GM12891 (cell line): ENCODE measurements at regions not wholly inside any gene's neighbourhood (a gene's known extent, or its start where the extent isn't known, plus 50 kb on each side); places are given as distances from the start of the nearest gene placed in this dataset.
"Not testable (repeated sequence)": the region's sequence is repeated elsewhere in the genome, so short reads cannot be mapped to it uniquely, and the experiment has no call there.

ENCODE experiments used
- DNase-seq: peaks from one replicate; pipeline ENCODE4 v3.0.0; 2011; ENCODE audit warnings: low spot score; ENCODE audit not compliant: insufficient read length
- FAIRE-seq: peaks from 2 replicates; lab custom pipeline; 2011; peaks lifted over from hg19 to GRCh38; lab: Jason Lieb, UNC
- PAX5 ChIP-seq: IDR thresholded peaks from 2 replicates; pipeline ENCODE4 v1.6.1; 2011; ENCODE audit warnings: low read length, moderate library complexity, mild to moderate bottlenecking; ENCODE audit not compliant: insufficient read depth, severe bottlenecking
- POLR2A ChIP-seq: IDR thresholded peaks from 2 replicates; pipeline ENCODE4 v1.6.1; 2011; ENCODE audit warnings: low read depth, low read length, control low read depth
- POLR2AphosphoS5 ChIP-seq: IDR thresholded peaks from 2 replicates; pipeline ENCODE4 v1.6.1; 2011; ENCODE audit warnings: low read depth, low read length, control low read depth
- POU2F2 ChIP-seq: IDR thresholded peaks from 2 replicates; pipeline ENCODE4 v1.6.1; 2011; ENCODE audit warnings: low read depth, mild to moderate bottlenecking, control low read depth, low read length, moderate library complexity
- SPI1 ChIP-seq: IDR thresholded peaks from 2 replicates; pipeline ENCODE4 v1.6.1; 2011; ENCODE audit warnings: low read depth, low read length, control low read depth
- TAF1 ChIP-seq: IDR thresholded peaks from 2 replicates; pipeline ENCODE4 v1.6.1; 2011; ENCODE audit warnings: low read depth, low read length, control low read depth

DNA sequence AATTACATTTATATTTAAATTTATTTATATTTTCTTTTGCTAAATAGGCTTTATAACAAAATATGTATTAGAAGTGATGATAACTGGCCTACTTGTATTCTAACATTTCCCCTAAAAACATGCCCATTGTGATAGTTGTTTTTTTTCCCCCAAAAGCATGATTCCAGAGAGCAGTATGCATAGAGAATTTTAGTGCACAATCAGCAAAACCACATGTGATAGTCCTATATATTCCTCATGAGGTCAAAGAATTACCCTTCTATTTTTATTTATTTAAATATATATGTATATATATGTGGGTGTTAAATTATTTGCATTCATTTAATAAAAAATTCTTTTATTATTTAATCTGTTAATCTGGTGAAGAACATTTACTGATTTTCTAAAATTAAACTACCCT, 78.2 kb upstream of the TLL1 start:
- DNase-seq: no peak
- TF ChIP-seq POLR2A (no peak), POU2F2 (no peak), POLR2AphosphoS5 (no peak), SPI1 (no peak), PAX5 (no peak), TAF1 (no peak)
- no peak for FAIRE-seq

- TF ChIP-seq POU2F2 (no peak), TAF1 (no peak), PAX5 (no peak), POLR2AphosphoS5 (no peak), POLR2A (no peak), SPI1 (no peak)
- FAIRE-seq (no peak), DNase-seq (no peak)
Measured at GRCh38 chr4:165799384-165799815, 73.6 kb upstream of the TLL1 start.

DNA sequence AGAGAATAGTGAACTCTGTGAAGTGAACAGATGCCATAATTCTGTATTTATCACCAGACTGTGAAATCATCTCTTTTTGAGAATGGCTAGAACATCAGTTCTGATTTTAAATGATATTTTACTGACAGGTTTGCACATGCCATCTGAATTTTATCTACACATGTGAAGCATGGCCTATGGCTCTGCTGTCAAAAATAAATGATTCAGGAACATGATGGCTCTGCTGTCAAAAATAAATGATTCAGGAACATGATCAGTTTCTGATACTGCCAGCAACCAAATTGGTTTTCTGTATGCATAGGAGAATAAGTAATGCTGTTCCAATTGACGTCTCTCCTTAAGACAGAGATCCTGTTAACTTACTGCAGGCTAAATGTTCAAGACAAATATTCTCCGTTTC, 70.6 kb upstream of the TLL1 start:
- DNase-seq (no peak), FAIRE-seq (no peak)
- TF ChIP-seq POLR2A (no peak), POU2F2 (no peak), TAF1 (no peak), PAX5 (no peak), POLR2AphosphoS5 (no peak), SPI1 (no peak)

GRCh38 chr4:165803005-165803404, 70.0 kb upstream of the TLL1 start:
- DNase-seq: no peak
- no peak for TF ChIP-seq TAF1
- no peak for TF ChIP-seq POLR2A
- TF ChIP-seq PAX5: no peak
- no peak for TF ChIP-seq SPI1
- TF ChIP-seq POLR2AphosphoS5: no peak
- TF ChIP-seq POU2F2: no peak
- FAIRE-seq: no peak

GRCh38 chr4:165805406-165805805, 67.6 kb upstream of the TLL1 start:
- TF ChIP-seq SPI1 (no peak), POU2F2 (no peak), POLR2AphosphoS5 (no peak), TAF1 (no peak), POLR2A (no peak), PAX5 (no peak)
- FAIRE-seq: no peak

DNA sequence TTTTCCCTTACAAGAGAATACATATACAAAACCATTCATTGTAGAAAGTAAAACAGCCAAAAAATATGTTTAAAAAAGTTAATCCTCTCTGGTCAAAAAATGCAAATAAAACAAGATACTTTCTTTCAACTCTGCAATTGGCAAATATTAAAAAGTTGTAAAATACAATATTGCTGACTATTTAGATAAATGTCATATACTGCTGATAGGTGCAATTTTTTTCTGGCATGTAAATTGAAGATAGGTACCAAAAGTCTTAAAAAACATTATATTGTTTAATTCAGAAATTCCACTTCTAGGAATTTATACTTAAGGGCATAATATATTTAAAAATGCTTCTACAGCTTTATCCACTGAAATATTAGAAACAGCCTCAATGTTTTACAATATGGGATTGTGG, 66.4 kb upstream of the TLL1 start:
- FAIRE-seq (no peak), DNase-seq (no peak)
- TF ChIP-seq POU2F2: no peak
- no peak for TF ChIP-seq SPI1
- TF ChIP-seq PAX5: no peak
- TF ChIP-seq POLR2A: no peak
- TF ChIP-seq TAF1: no peak
- no peak for TF ChIP-seq POLR2AphosphoS5

More at GRCh38 chr4:165805406-165805805, 67.6 kb upstream of the TLL1 start:
- no peak for DNase-seq

DNA sequence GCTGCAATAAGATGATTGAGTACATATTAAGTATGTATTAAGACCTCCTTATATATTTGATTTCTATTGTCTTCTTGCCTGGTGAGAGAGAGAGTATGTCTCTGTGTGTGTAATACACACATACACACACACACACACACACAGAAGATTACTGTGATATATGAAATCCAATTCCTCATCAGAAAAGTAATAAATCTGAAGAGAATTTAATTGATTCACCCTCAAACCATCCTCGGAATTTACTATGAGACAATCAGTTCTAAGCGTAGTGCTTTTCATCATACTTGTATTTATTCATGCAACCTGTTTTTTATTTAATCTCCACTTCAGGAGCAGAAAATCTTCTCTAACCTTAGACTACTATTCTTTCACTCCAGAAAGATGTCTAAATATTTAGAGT, 62.3 kb upstream of the TLL1 start:
- no peak for FAIRE-seq

GRCh38 chr4:165813606-165814005, 59.4 kb upstream of the TLL1 start:
- FAIRE-seq: no peak
- no peak for TF ChIP-seq PAX5
- no peak for TF ChIP-seq POU2F2
- no peak for TF ChIP-seq TAF1
- no peak for DNase-seq

More for the DNA sequence above, 62.3 kb upstream of the TLL1 start:
- TF ChIP-seq POLR2AphosphoS5: no peak
- no peak for TF ChIP-seq POLR2A
- no peak for TF ChIP-seq SPI1
- TF ChIP-seq PAX5: no peak
- no peak for DNase-seq

GRCh38 chr4:165814256-165815020, 58.6 kb upstream of the TLL1 start:
- TF ChIP-seq PAX5 (no peak), POU2F2 (no peak), SPI1 (no peak), POLR2AphosphoS5 (no peak), TAF1 (no peak), POLR2A (no peak)
- DNase-seq (no peak), FAIRE-seq (no peak)

DNA sequence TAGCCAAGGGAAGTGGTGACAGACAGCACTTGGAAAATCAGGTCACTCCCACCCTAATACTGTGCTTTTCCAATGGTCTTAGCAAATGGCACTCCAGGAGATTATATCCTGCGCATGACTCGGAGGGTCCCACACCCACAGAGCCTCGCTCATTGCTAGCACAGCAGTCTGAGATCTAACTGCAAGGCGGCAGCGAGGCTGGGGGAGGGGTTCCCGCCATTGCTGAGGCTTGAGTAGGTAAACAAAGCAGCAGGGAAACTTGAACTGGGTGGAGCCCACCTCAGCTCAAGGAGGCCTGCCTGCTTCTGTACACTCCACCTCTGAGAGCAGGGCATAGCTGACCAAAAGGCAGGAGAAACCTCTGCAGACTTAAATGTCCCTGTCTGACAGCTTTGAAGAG, 53.9 kb upstream of the TLL1 start:
- not testable (repeated sequence) for FAIRE-seq, DNase-seq
